WTC11 (cell line): ENCODE measurements at regions not wholly inside any gene's neighbourhood (a gene's known extent, or its start where the extent isn't known, plus 50 kb on each side); places are given as distances from the start of the nearest gene placed in this dataset.

Source experiments
- ATF6 ChIP-seq: sonication (generic); formaldehyde crosslinking; IDR thresholded peaks from 2 replicates; pipeline ENCODE4 v1.8.1; 2023; ENCODE audit warnings: mild to moderate bottlenecking, missing genetic modification reagents
- CTCF ChIP-seq: fragments of 200-600 bp; IDR thresholded peaks from 2 replicates; pipeline ENCODE4 v1.8.0; 2022; ENCODE audit warnings: antibody characterized with exemption
- ESRRA ChIP-seq: sonication (generic); formaldehyde crosslinking; IDR thresholded peaks from 2 replicates; pipeline ENCODE4 v1.8.1; 2022; ENCODE audit warnings: mild to moderate bottlenecking, missing genetic modification reagents, borderline replicate concordance
- IRF2 ChIP-seq: sonication (generic); formaldehyde crosslinking; IDR thresholded peaks from 2 replicates; pipeline ENCODE4 v1.8.0; 2022; ENCODE audit warnings: low read depth, missing genetic modification reagents, borderline replicate concordance
- PREB ChIP-seq: sonication (generic); formaldehyde crosslinking; IDR thresholded peaks from 2 replicates; pipeline ENCODE4 v1.8.1; 2022; ENCODE audit warnings: mild to moderate bottlenecking, missing genetic modification reagents, moderate library complexity, borderline replicate concordance
- RELA ChIP-seq: sonication (generic); formaldehyde crosslinking; IDR thresholded peaks from 2 replicates; pipeline ENCODE4 v1.8.1; 2022; ENCODE audit warnings: missing genetic modification reagents, mild to moderate bottlenecking, borderline replicate concordance
- SP1 ChIP-seq: sonication (generic); formaldehyde crosslinking; conservative IDR thresholded peaks from 2 replicates; pipeline ENCODE4 v1.8.1; 2022; ENCODE audit warnings: missing genetic modification reagents
- TP53 ChIP-seq: sonication (generic); formaldehyde crosslinking; IDR thresholded peaks from 2 replicates; pipeline ENCODE4 v1.8.1; 2023; ENCODE audit warnings: mild to moderate bottlenecking, missing genetic modification reagents
- ZNF219 ChIP-seq: sonication (generic); formaldehyde crosslinking; IDR thresholded peaks from 2 replicates; pipeline ENCODE4 v1.8.0; 2023; ENCODE audit warnings: missing genetic modification reagents, mild to moderate bottlenecking, borderline replicate concordance
- ZNF232 ChIP-seq: sonication (generic); formaldehyde crosslinking; IDR thresholded peaks from 2 replicates; pipeline ENCODE4 v1.8.0; 2022; ENCODE audit warnings: mild to moderate bottlenecking, missing genetic modification reagents

- no peak for TF ChIP-seq SP1 (CRISPR knock-in tag)
- TF ChIP-seq CTCF, result no peak
- TF ChIP-seq ESRRA (CRISPR knock-in tag), result no peak
- TF ChIP-seq IRF2, result no peak
- no peak for TF ChIP-seq ZNF232 (CRISPR knock-in tag)
- no peak for TF ChIP-seq TP53
- no peak for TF ChIP-seq RELA (CRISPR knock-in tag)
- TF ChIP-seq ZNF219, result no peak
- no peak for TF ChIP-seq PREB
- no peak for TF ChIP-seq ATF6
Measured at GRCh38 chr4:149952716-149953115, 125.5 kb upstream of the DCLK2 start.
